Parathyroid adenoma (tissue), 2 donors: ENCODE measurements at regions not wholly inside any gene's neighbourhood (a gene's known extent, or its start where the extent isn't known, plus 50 kb on each side); places are given as distances from the start of the nearest gene placed in this dataset.

Experiments used
- H2AFZ ChIP-seq: fragments of 300-600 bp; sonication (generic); one replicate; pipeline ENCODE4 v1.7.0; 2017; ENCODE audit warnings: antibody characterized with exemption, mild to moderate bottlenecking
- H3K27ac ChIP-seq: fragments of 300-600 bp; sonication (generic); one replicate; pipeline ENCODE4 v1.7.0; 2017
- H3K27me3 ChIP-seq: fragments of 300-600 bp; sonication (generic); one replicate; pipeline ENCODE4 v1.7.0; 2017; ENCODE audit warnings: low read length; ENCODE audit not compliant: control insufficient read depth, insufficient read depth
- H3K36me3 ChIP-seq: fragments of 300-600 bp; sonication (generic); one replicate; pipeline ENCODE4 v1.7.0; 2017; ENCODE audit warnings: low read length; ENCODE audit not compliant: control insufficient read depth, insufficient read depth
- H3K4me1 ChIP-seq: fragments of 300-600 bp; sonication (generic); one replicate; pipeline ENCODE4 v1.7.0; 2017; ENCODE audit warnings: control low read depth
- H3K4me2 ChIP-seq: fragments of 300-600 bp; sonication (generic); one replicate; pipeline ENCODE4 v1.7.0; 2017; ENCODE audit warnings: low read length
- H3K4me3 ChIP-seq: fragments of 300-600 bp; sonication (generic); one replicate; pipeline ENCODE4 v1.7.0; 2017; ENCODE audit warnings: low read depth, low read length
- H3K79me2 ChIP-seq: fragments of 300-600 bp; sonication (generic); one replicate; pipeline ENCODE4 v1.7.0; 2017; ENCODE audit warnings: control low read depth
- H3K9ac ChIP-seq: fragments of 300-600 bp; sonication (generic); one replicate; pipeline ENCODE4 v1.7.0; 2017; ENCODE audit warnings: mild to moderate bottlenecking
- H3K9me3 ChIP-seq: fragments of 300-600 bp; sonication (generic); one replicate; pipeline ENCODE4 v1.7.0; 2017; ENCODE audit warnings: low read length; ENCODE audit not compliant: control insufficient read depth
- CTCF ChIP-seq: fragments of 300-600 bp; sonication (generic); IDR thresholded peaks from one replicate; pipeline ENCODE4 v1.7.0; 2017; ENCODE audit warnings: antibody characterized with exemption, mild to moderate bottlenecking
- donor health status: primary hyperparathyroidism.

GRCh38 chr10:104546756-104547155 lies 94.3 kb upstream of the SORCS3 start:
- no peaks in the 10 kb centered on the region for H3K79me2 ChIP-seq
- no peaks in the 10 kb centered on the region for H3K27me3 ChIP-seq
- H3K4me1 ChIP-seq = no peaks in the 10 kb centered on the region
- H3K9ac ChIP-seq = no peak overlapping the region
- H3K9me3 ChIP-seq = no peaks in the 10 kb centered on the region
- H3K4me2 ChIP-seq = no peak overlapping the region
- no peak overlapping the region for H3K4me3 ChIP-seq
- no peak for TF ChIP-seq CTCF
- H3K27ac ChIP-seq = no peak overlapping the region
- H3K36me3 ChIP-seq = no peaks in the 10 kb centered on the region
- H2AFZ ChIP-seq = no peak overlapping the region

GRCh38 chr10:104548090-104548489 lies 93.0 kb upstream of the SORCS3 start:
- no peaks in the 10 kb centered on the region for H3K9me3 ChIP-seq
- no peak for TF ChIP-seq CTCF
- no peak overlapping the region for H2AFZ ChIP-seq
- H3K79me2 ChIP-seq = no peaks in the 10 kb centered on the region
- no peaks in the 10 kb centered on the region for H3K4me1 ChIP-seq
- no peak overlapping the region for H3K4me2 ChIP-seq
- no peaks in the 10 kb centered on the region for H3K27me3 ChIP-seq
- H3K9ac ChIP-seq = no peak overlapping the region
- H3K36me3 ChIP-seq = no peaks in the 10 kb centered on the region
- H3K27ac ChIP-seq = no peak overlapping the region
- no peak overlapping the region for H3K4me3 ChIP-seq

- no peak for TF ChIP-seq CTCF
- no peaks in the 10 kb centered on the region for H3K27me3 ChIP-seq
Measured at GRCh38 chr10:104556831-104557230, 84.3 kb upstream of the SORCS3 start.

GRCh38 chr10:104557966-104558365 lies 83.1 kb upstream of the SORCS3 start:
- H3K9me3 ChIP-seq = no peaks in the 10 kb centered on the region
- no peak for TF ChIP-seq CTCF

More at GRCh38 chr10:104556831-104557230, 84.3 kb upstream of the SORCS3 start:
- Histone ChIP-seq H3K27ac (no peak overlapping the region), H3K9me3 (no peaks in the 10 kb centered on the region), H3K4me1 (no peaks in the 10 kb centered on the region), H3K79me2 (no peaks in the 10 kb centered on the region), H3K4me3 (no peak overlapping the region), H3K36me3 (no peaks in the 10 kb centered on the region), H3K9ac (no peak overlapping the region), H2AFZ (no peak overlapping the region), H3K4me2 (no peak overlapping the region)

GRCh38 chr10:104559935-104560334 lies 81.2 kb upstream of the SORCS3 start:
- no peak overlapping the region for H3K4me2 ChIP-seq
- no peaks in the 10 kb centered on the region for H3K79me2 ChIP-seq
- no peak overlapping the region for H3K27ac ChIP-seq
- no peaks in the 10 kb centered on the region for H3K27me3 ChIP-seq
- no peak overlapping the region for H2AFZ ChIP-seq
- H3K9me3 ChIP-seq = no peaks in the 10 kb centered on the region
- no peak overlapping the region for H3K9ac ChIP-seq
- no peaks in the 10 kb centered on the region for H3K36me3 ChIP-seq
- no peaks in the 10 kb centered on the region for H3K4me1 ChIP-seq
- no peak overlapping the region for H3K4me3 ChIP-seq
- TF ChIP-seq CTCF = no peak

More at GRCh38 chr10:104557966-104558365, 83.1 kb upstream of the SORCS3 start:
- Histone ChIP-seq H3K9ac (no peak overlapping the region), H3K36me3 (no peaks in the 10 kb centered on the region), H3K4me1 (no peaks in the 10 kb centered on the region), H3K27ac (no peak overlapping the region), H3K79me2 (no peaks in the 10 kb centered on the region), H3K27me3 (no peaks in the 10 kb centered on the region), H3K4me2 (no peak overlapping the region), H3K4me3 (no peak overlapping the region), H2AFZ (no peak overlapping the region)
